TTC549 (cell line): ENCODE measurements at regions not wholly inside any gene's neighbourhood (a gene's known extent, or its start where the extent isn't known, plus 50 kb on each side); places are given as distances from the start of the nearest gene placed in this dataset.

Experiments
- FAIRE-seq: peaks from 2 replicates; lab custom pipeline; 2012; peaks lifted over from hg19 to GRCh38; lab: Jason Lieb, UNC

GRCh38 chr12:77722536-77722935, 108.2 kb upstream of the NAV3 start:
- no peak for FAIRE-seq

GRCh38 chr12:77720258-77720657, 110.4 kb upstream of the NAV3 start:
- no peak for FAIRE-seq

- no peak for FAIRE-seq
Observed at GRCh38 chr12:77710209-77710608, 120.5 kb upstream of the NAV3 start.

- no peak for FAIRE-seq
Observed at GRCh38 chr12:77697126-77697525, 133.6 kb upstream of the NAV3 start.

GRCh38 chr12:77696183-77696582, 134.5 kb upstream of the NAV3 start:
- FAIRE-seq: no peak

- no peak for FAIRE-seq
Observed at GRCh38 chr12:77689510-77690086, 141.1 kb upstream of the NAV3 start.

GRCh38 chr12:77687321-77687720, 143.4 kb upstream of the NAV3 start:
- no peak for FAIRE-seq

- FAIRE-seq: no peak
Observed at GRCh38 chr12:77686760-77687159, 143.9 kb upstream of the NAV3 start.

GRCh38 chr12:77685901-77686300, 144.8 kb upstream of the NAV3 start:
- FAIRE-seq: no peak

- peak; percentile 79 for FAIRE-seq
Observed at GRCh38 chr12:77685112-77685511, 145.6 kb upstream of the NAV3 start.

- FAIRE-seq: no peak
Observed at GRCh38 chr12:77682488-77682887, 148.2 kb upstream of the NAV3 start.

GRCh38 chr12:77681726-77682125, 149.0 kb upstream of the NAV3 start:
- FAIRE-seq: no peak

- FAIRE-seq: no peak
Observed at GRCh38 chr12:77679686-77680085, 151.0 kb upstream of the NAV3 start.

GRCh38 chr12:77678621-77679020, 152.1 kb upstream of the NAV3 start:
- no peak for FAIRE-seq

- FAIRE-seq: no peak
Observed at GRCh38 chr12:77667101-77667500, 163.6 kb upstream of the NAV3 start.

GRCh38 chr12:77648716-77649115, 182.0 kb upstream of the NAV3 start:
- no peak for FAIRE-seq

GRCh38 chr12:77645966-77646598, 184.6 kb upstream of the NAV3 start:
- FAIRE-seq: no peak

- no peak for FAIRE-seq
Observed at GRCh38 chr12:77644915-77645605, 185.6 kb upstream of the NAV3 start.

- FAIRE-seq: no peak
Observed at GRCh38 chr12:77642246-77642645, 188.4 kb upstream of the NAV3 start.

- FAIRE-seq: no peak
Observed at GRCh38 chr12:77640356-77640755, 190.3 kb upstream of the NAV3 start.

GRCh38 chr12:77630790-77631445, 199.8 kb upstream of the NAV3 start:
- no peak for FAIRE-seq

GRCh38 chr12:77630344-77630743, 200.3 kb upstream of the NAV3 start:
- no peak for FAIRE-seq

- FAIRE-seq: no peak
Observed at GRCh38 chr12:77629141-77629540, 201.6 kb upstream of the NAV3 start.
